Stimulated activated CD4-positive, alpha-beta T cell treated with anti-CD3 and anti-CD28 coated beads, Interleukin-4, amount 100 ng/mL, for 48 hours (primary cell): ENCODE measurements at regions not wholly inside any gene's neighbourhood (a gene's known extent, or its start where the extent isn't known, plus 50 kb on each side); places are given as distances from the start of the nearest gene placed in this dataset.
"Not testable (repeated sequence)": the region's sequence is repeated elsewhere in the genome, so short reads cannot be mapped to it uniquely, and the experiment has no call there.

Source experiments
- DNase-seq, 2 donors: peaks; one replicate each; pipeline ENCODE4 v3.0.0-alpha.2; 2020; ENCODE audit warnings: low read depth in 2 of 2

- DNase-seq = no peak
Observed at GRCh38 chr5:125045646-125046045, 299.2 kb upstream of the ZNF608 start.

GRCh38 chr5:125046838-125047237 is 300.4 kb upstream of the ZNF608 start:
- DNase-seq = no peak

- no peak for DNase-seq
Observed at GRCh38 chr5:125047871-125048270, 301.4 kb upstream of the ZNF608 start.

GRCh38 chr5:125049721-125050702 is 303.6 kb upstream of the ZNF608 start:
- no peak for DNase-seq

- no peak for DNase-seq
Observed at GRCh38 chr5:125050926-125051325, 304.5 kb upstream of the ZNF608 start.

GRCh38 chr5:125052584-125052983 is 306.1 kb upstream of the ZNF608 start:
- DNase-seq = no peak

GRCh38 chr5:125053179-125053578 is 306.7 kb upstream of the ZNF608 start:
- DNase-seq = no peak

- no peak for DNase-seq
Observed at GRCh38 chr5:125054146-125054545, 307.7 kb upstream of the ZNF608 start.

- no peak for DNase-seq
Observed at GRCh38 chr5:125056671-125057485, 310.4 kb upstream of the ZNF608 start.

GRCh38 chr5:125057912-125058826 is 311.7 kb upstream of the ZNF608 start:
- DNase-seq = no peak

- DNase-seq = no peak
Observed at GRCh38 chr5:125059255-125060002, 313.0 kb upstream of the ZNF608 start.

- no peak for DNase-seq
Observed at GRCh38 chr5:125061726-125062125, 315.3 kb upstream of the ZNF608 start.

- DNase-seq = no peak
Observed at GRCh38 chr5:125064621-125065438, 318.4 kb upstream of the ZNF608 start.

- no peak for DNase-seq
Observed at GRCh38 chr5:125065741-125066140, 319.3 kb upstream of the ZNF608 start.

- no peak for DNase-seq
Observed at GRCh38 chr5:125070961-125071360, 324.5 kb upstream of the ZNF608 start.

GRCh38 chr5:125073090-125073489 is 326.7 kb upstream of the ZNF608 start:
- no peak for DNase-seq

- no peak for DNase-seq
Observed at GRCh38 chr5:125075567-125075966, 329.1 kb upstream of the ZNF608 start.

GRCh38 chr5:125079028-125079427 is 332.6 kb upstream of the ZNF608 start:
- DNase-seq = not testable (repeated sequence)

- DNase-seq = no peak
Observed at GRCh38 chr5:125081101-125081500, 334.7 kb upstream of the ZNF608 start.

GRCh38 chr5:125083981-125084380 is 337.5 kb upstream of the ZNF608 start:
- DNase-seq = no peak
